ENCODE measurements at regions not wholly inside any gene's neighbourhood (a gene's known extent, or its start where the extent isn't known, plus 50 kb on each side); places are given as distances from the start of the nearest gene placed in this dataset.

DNA sequence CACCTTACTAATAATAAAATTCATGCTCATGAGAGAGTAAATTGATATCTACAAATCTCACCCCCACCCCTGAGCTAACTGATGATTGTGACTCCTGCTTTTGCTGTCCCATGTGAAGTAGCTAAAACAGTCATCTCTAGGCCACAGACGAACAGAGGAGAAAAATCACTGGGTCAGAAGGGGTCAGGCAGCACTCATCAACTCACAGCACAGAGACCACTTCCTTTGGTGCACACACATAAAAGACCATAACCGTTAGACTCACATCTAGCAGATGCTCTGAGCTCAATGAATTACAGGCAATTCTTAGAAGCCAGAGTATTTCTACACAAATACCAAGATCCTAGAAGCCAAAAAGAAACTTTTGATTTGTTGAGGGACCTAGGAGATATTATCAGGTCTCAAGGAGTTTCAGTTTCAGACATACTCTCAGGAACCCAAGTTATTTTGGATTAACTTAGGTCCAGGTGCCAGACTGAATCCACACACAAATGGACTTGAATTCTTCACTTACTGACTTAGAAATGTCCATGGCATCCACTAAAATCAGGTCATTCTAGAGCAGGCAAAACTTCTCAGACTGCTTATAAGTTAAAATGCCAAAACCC, 65.0 kb upstream of the TES start:
- H3K27me3 ChIP-seq (replicated peaks in 1 of 7) = no peaks in the 10 kb centered on the region
- H3K9me3 ChIP-seq = no peaks in the 10 kb centered on the region
- H3K27ac ChIP-seq = peak overlapping the region in 1 of 8 donors; percentile 15
- H3K36me3 ChIP-seq = no peaks in the 10 kb centered on the region
- DNase-seq = no peak
- WGBS, 5 donors = 16 to 37% (median 19%) methylated on average over 2 of the region's 2 CpGs
- peaks cover 4 to 18% (median 12%) of the 10 kb centered on the region in 6 donors for H3K4me1 ChIP-seq
- TF ChIP-seq POLR2AphosphoS5 (IDR thresholded peaks at IDR 0.05) (no peak), POLR2A (IDR thresholded peaks at IDR 0.05) (no peak)
- TF ChIP-seq, protein P1, sequence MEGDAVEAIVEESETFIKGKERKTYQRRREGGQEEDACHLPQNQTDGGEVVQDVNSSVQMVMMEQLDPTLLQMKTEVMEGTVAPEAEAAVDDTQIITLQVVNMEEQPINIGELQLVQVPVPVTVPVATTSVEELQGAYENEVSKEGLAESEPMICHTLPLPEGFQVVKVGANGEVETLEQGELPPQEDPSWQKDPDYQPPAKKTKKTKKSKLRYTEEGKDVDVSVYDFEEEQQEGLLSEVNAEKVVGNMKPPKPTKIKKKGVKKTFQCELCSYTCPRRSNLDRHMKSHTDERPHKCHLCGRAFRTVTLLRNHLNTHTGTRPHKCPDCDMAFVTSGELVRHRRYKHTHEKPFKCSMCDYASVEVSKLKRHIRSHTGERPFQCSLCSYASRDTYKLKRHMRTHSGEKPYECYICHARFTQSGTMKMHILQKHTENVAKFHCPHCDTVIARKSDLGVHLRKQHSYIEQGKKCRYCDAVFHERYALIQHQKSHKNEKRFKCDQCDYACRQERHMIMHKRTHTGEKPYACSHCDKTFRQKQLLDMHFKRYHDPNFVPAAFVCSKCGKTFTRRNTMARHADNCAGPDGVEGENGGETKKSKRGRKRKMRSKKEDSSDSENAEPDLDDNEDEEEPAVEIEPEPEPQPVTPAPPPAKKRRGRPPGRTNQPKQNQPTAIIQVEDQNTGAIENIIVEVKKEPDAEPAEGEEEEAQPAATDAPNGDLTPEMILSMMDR (IDR thresholded peaks at IDR 0.05 in 8 of 11, conservative IDR thresholded peaks at IDR 0.05 in 3 of 11) = no peak
- H3K4me3 ChIP-seq = no peak overlapping the region
- intact Hi-C loops (cut with DNase I; ENCODE audit: low total_unique reads) = no loop called here

DNA sequence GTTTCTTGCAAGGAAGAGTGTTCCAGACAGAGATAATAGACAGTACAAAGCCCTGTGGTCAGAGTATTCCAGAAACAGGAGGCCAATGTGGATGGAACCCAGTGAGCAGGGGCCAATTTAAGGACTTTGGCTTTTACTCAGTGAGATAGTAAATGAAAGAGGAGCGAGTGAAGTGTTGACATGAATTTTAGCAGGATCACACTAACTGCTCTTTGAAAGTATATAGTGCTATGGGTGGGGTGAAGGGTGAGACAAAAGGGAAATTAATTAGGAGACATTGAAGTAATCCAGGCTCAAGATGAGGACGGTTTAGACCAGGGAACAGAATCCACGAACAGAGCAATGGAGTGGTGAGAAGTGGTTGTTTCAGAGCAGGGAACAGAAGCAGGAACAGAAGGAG, 62.2 kb upstream of the TES start:
- peaks cover 0 to 26% (median 10%) of the 10 kb centered on the region in 6 donors for H3K4me1 ChIP-seq
- no peaks in the 10 kb centered on the region for H3K36me3 ChIP-seq
- 85 to 92% (median 90%) methylated on average over 3 of the region's 3 CpGs for WGBS, 5 donors
- intact Hi-C loops (cut with DNase I; ENCODE audit: low total_unique reads) = no loop called here
- H3K4me3 ChIP-seq = no peak overlapping the region
- DNase-seq = no peak
- TF ChIP-seq POLR2AphosphoS5 (IDR thresholded peaks at IDR 0.05) = no peak
- TF ChIP-seq, protein P1 (IDR thresholded peaks at IDR 0.05 in 8 of 11, conservative IDR thresholded peaks at IDR 0.05 in 3 of 11) = no peak
- TF ChIP-seq POLR2A (IDR thresholded peaks at IDR 0.05) = no peak
- no peak overlapping the region for H3K27ac ChIP-seq
- H3K27me3 ChIP-seq (replicated peaks in 1 of 7) = no peaks in the 10 kb centered on the region
- H3K9me3 ChIP-seq = no peaks in the 10 kb centered on the region

DNA sequence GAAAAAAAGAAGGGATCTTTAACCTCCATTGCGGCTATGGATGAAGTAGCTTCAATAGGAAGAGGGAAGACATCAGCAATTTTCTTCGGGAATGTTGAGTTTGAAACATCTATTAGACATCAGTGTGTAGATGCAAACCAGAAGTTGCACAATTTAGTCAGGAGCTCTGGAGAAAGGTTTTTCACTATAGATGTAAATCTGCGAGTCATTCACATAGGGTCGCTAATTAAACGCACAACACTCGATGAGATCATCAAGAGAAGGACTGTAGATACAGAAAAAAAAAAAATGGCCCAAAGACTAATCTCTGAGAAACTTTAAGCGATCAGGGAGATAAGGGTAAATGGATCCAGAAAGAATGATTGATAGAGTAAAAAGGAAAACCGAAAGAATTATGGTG, 61.7 kb upstream of the TES start:
- intact Hi-C loops (cut with DNase I; ENCODE audit: low total_unique reads) = no loop called here
- TF ChIP-seq, protein P1 (IDR thresholded peaks at IDR 0.05 in 8 of 11, conservative IDR thresholded peaks at IDR 0.05 in 3 of 11) = no peak
- TF ChIP-seq POLR2AphosphoS5 (IDR thresholded peaks at IDR 0.05) (no peak), POLR2A (IDR thresholded peaks at IDR 0.05) (no peak)
- peaks cover 0 to 22% (median 9%) of the 10 kb centered on the region in 6 donors for H3K4me1 ChIP-seq
- H3K9me3 ChIP-seq = no peaks in the 10 kb centered on the region
- H3K27me3 ChIP-seq (replicated peaks in 1 of 7) = no peaks in the 10 kb centered on the region
- H3K27ac ChIP-seq = no peak overlapping the region
- no peaks in the 10 kb centered on the region for H3K36me3 ChIP-seq
- no peak for DNase-seq
- H3K4me3 ChIP-seq = no peak overlapping the region
- 92 to 95% (median 93%) methylated on average over 8 of the region's 8 CpGs for WGBS, 5 donors

DNA sequence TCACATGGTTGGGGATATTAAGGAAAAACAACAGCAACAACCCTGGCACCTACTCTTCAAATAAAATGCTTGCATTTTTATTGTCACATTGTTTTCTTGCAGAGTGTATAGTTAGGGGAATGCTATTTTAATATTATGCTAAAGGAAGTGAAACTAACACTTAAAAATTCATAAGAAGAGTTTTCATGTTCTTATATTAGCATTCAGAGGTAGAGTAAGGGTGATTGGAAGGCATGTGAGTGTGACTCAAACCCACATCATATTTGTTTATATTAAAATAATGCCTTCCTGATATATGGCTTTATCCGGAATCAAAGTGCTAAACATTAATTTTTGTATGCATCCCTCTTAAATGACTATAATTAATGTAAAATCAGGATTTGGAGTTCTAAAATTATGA, 59.8 kb upstream of the TES start:
- TF ChIP-seq POLR2AphosphoS5 (IDR thresholded peaks at IDR 0.05) = no peak
- TF ChIP-seq, protein P1 (IDR thresholded peaks at IDR 0.05 in 8 of 11, conservative IDR thresholded peaks at IDR 0.05 in 3 of 11) = no peak
- no peak for TF ChIP-seq POLR2A (IDR thresholded peaks at IDR 0.05)
- intact Hi-C loops (cut with DNase I; ENCODE audit: low total_unique reads) = no loop called here
- no peak for DNase-seq
- H3K4me3 ChIP-seq = no peak overlapping the region
- H3K9me3 ChIP-seq = no peaks in the 10 kb centered on the region
- peak overlapping the region in 2 of 8 donors; percentile 16 to 48 for H3K27ac ChIP-seq
- no peaks in the 10 kb centered on the region for H3K36me3 ChIP-seq
- H3K27me3 ChIP-seq (replicated peaks in 1 of 7) = no peaks in the 10 kb centered on the region
- peaks cover 0 to 22% (median 9%) of the 10 kb centered on the region in 6 donors for H3K4me1 ChIP-seq
- WGBS, 5 donors = 48 to 68% (median 57%) methylated on average over 1 of the region's 1 CpG
